H9 (cell line): ENCODE measurements at regions not wholly inside any gene's neighbourhood (a gene's known extent, or its start where the extent isn't known, plus 50 kb on each side); places are given as distances from the start of the nearest gene placed in this dataset.

Experiments
- DNase-seq: peaks from one replicate; pipeline ENCODE4 v3.0.0-alpha.2; 2017
- H2AFZ ChIP-seq: one replicate; pipeline ENCODE4 v1.6.1; 2013; ENCODE audit warnings: mild to moderate bottlenecking, low read length, control low read depth, moderate library complexity
- H2AK5ac ChIP-seq: 2 replicates; pipeline ENCODE4 v1.6.1; 2013; ENCODE audit warnings: low read length, control low read depth, mixed read lengths; ENCODE audit not compliant: insufficient read length
- H2BK120ac ChIP-seq: one replicate; pipeline ENCODE4 v1.6.1; 2013; ENCODE audit warnings: low read depth, mild to moderate bottlenecking, low read length, control low read depth, inconsistent platforms; ENCODE audit not compliant: poor library complexity, severe bottlenecking
- H2BK12ac ChIP-seq: 2 replicates; pipeline ENCODE4 v1.6.1; 2013; ENCODE audit warnings: low read length, control low read depth, mixed read lengths, low read depth; ENCODE audit not compliant: insufficient read length
- H2BK15ac ChIP-seq: 2 replicates; pipeline ENCODE4 v1.6.1; 2013; ENCODE audit warnings: low read depth, low read length, control low read depth
- H2BK20ac ChIP-seq: one replicate; pipeline ENCODE4 v1.6.1; 2013; ENCODE audit warnings: low read depth, mild to moderate bottlenecking, low read length, control low read depth, inconsistent platforms; ENCODE audit not compliant: poor library complexity, severe bottlenecking
- H2BK5ac ChIP-seq: 2 replicates; pipeline ENCODE4 v1.6.1; 2013; ENCODE audit warnings: low read length, control low read depth, mixed read lengths; ENCODE audit not compliant: insufficient read length
- H3K14ac ChIP-seq: 2 replicates; pipeline ENCODE4 v1.6.1; 2013; ENCODE audit warnings: low read length, control low read depth; ENCODE audit not compliant: insufficient read depth
- H3K18ac ChIP-seq: 2 replicates; pipeline ENCODE4 v1.6.1; 2013; ENCODE audit warnings: low read depth, mild to moderate bottlenecking, mixed read lengths, low read length, control low read depth; ENCODE audit not compliant: insufficient read length
- H3K23ac ChIP-seq: 2 replicates; pipeline ENCODE4 v1.6.1; 2013; ENCODE audit warnings: low read length, control low read depth, mixed read lengths, low read depth; ENCODE audit not compliant: insufficient read length
- H3K23me2 ChIP-seq: 2 replicates; pipeline ENCODE4 v1.6.1; 2013; ENCODE audit warnings: low read depth, mild to moderate bottlenecking, mixed read lengths, low read length, control low read depth; ENCODE audit not compliant: insufficient read length, poor library complexity, severe bottlenecking
- H3K27ac ChIP-seq: 2 replicates; pipeline ENCODE4 v1.5.1; 2013; ENCODE audit warnings: low read length, control low read depth, mixed read lengths, low read depth; ENCODE audit not compliant: insufficient read length
- H3K27me3 ChIP-seq: 2 replicates; pipeline ENCODE4 v1.6.1; 2013; ENCODE audit warnings: low read length, control low read depth, inconsistent platforms; ENCODE audit not compliant: insufficient read depth
- H3K4ac ChIP-seq: 2 replicates; pipeline ENCODE4 v1.6.1; 2013; ENCODE audit warnings: low read depth, mild to moderate bottlenecking, control low read depth, inconsistent platforms, low read length, moderate library complexity
- H3K4me1 ChIP-seq: 2 replicates; pipeline ENCODE4 v1.6.1; 2013; ENCODE audit warnings: low read length, control low read depth, inconsistent platforms; ENCODE audit not compliant: insufficient read depth
- H3K4me2 ChIP-seq: 2 replicates; pipeline ENCODE4 v1.6.1; 2013; ENCODE audit warnings: low read length, control low read depth, mixed read lengths; ENCODE audit not compliant: insufficient read length, insufficient read depth
- H3K56ac ChIP-seq: 2 replicates; pipeline ENCODE4 v1.6.1; 2013; ENCODE audit warnings: low read depth, mild to moderate bottlenecking, mixed read lengths, low read length, control low read depth; ENCODE audit not compliant: insufficient read length
- H3K79me1 ChIP-seq: 2 replicates; pipeline ENCODE4 v1.6.1; 2013; ENCODE audit warnings: low read depth, mild to moderate bottlenecking, moderate library complexity, low read length, control low read depth, inconsistent platforms; ENCODE audit not compliant: insufficient read depth, poor library complexity, severe bottlenecking
- H3K79me2 ChIP-seq: 2 replicates; pipeline ENCODE4 v1.6.1; 2013; ENCODE audit warnings: low read length, control low read depth, inconsistent platforms; ENCODE audit not compliant: insufficient read depth
- H3K9ac ChIP-seq: 2 replicates; pipeline ENCODE4 v1.6.1; 2013; ENCODE audit warnings: low read length, control low read depth, mixed read lengths; ENCODE audit not compliant: insufficient read length; ENCODE audit errors: extremely low read depth
- H3K9me3 ChIP-seq: one replicate; pipeline ENCODE4 v1.6.1; 2013; ENCODE audit warnings: low read depth, low read length, inconsistent platforms; ENCODE audit not compliant: control insufficient read depth
- H3T11ph ChIP-seq: one replicate; pipeline ENCODE4 v1.6.1; 2013; ENCODE audit warnings: mild to moderate bottlenecking, low read length, control low read depth, inconsistent platforms
- H4K20me1 ChIP-seq: one replicate; pipeline ENCODE4 v1.6.1; 2013; ENCODE audit not compliant: control insufficient read depth, insufficient read length, insufficient read depth
- H4K5ac ChIP-seq: 2 replicates; pipeline ENCODE4 v1.6.1; 2013; ENCODE audit warnings: low read depth, mild to moderate bottlenecking, mixed read lengths, low read length, control low read depth; ENCODE audit not compliant: insufficient read length
- H4K8ac ChIP-seq: replicated peaks from 2 replicates; pipeline ENCODE4 v1.6.1; 2013; ENCODE audit warnings: low read length, control low read depth, mixed read lengths, low read depth; ENCODE audit not compliant: insufficient read length
- H4K91ac ChIP-seq: 2 replicates; pipeline ENCODE4 v1.6.1; 2013; ENCODE audit warnings: low read depth, mild to moderate bottlenecking, moderate library complexity, mixed read lengths, low read length, control low read depth; ENCODE audit not compliant: insufficient read length
- H3K27ac Mint-ChIP-seq, 3 experiments: 2 replicates in 2 of 3; 3 replicates in 1 of 3; pipeline ENCODE4 v1.8.0; 2020 to 2021; ENCODE audit warnings: mixed read lengths in 3 of 3, mild to moderate bottlenecking in 1 of 3, moderate library complexity in 1 of 3
- H3K27me3 Mint-ChIP-seq: 2 replicates; pipeline ENCODE4 v1.8.0; 2021; ENCODE audit warnings: low read depth, mild to moderate bottlenecking, moderate library complexity, mixed read lengths
- H3K36me3 Mint-ChIP-seq, 3 experiments: 2 replicates in 2 of 3; 3 replicates in 1 of 3; pipeline ENCODE4 v1.8.0; 2020 to 2021; ENCODE audit warnings: low read depth in 3 of 3, mixed read lengths in 3 of 3; ENCODE audit not compliant: insufficient read depth in 1 of 3
- H3K4me1 Mint-ChIP-seq, 2 experiments: 2 replicates each; pipeline ENCODE4 v1.8.0; 2020; ENCODE audit warnings: mixed read lengths in 2 of 2
- H3K4me3 Mint-ChIP-seq, 2 experiments: 2 replicates in 1 of 2; 3 replicates in 1 of 2; pipeline ENCODE4 v1.8.0; 2020 to 2021; ENCODE audit warnings: mild to moderate bottlenecking in 2 of 2, mixed read lengths in 2 of 2, moderate library complexity in 1 of 2
- H3K9me3 Mint-ChIP-seq, 2 experiments: 2 replicates in 1 of 2; 3 replicates in 1 of 2; pipeline ENCODE4 v1.8.0; 2020; ENCODE audit warnings: mild to moderate bottlenecking in 2 of 2, mixed read lengths in 2 of 2, moderate library complexity in 1 of 2
- WGBS: extraction: QIAGEN DNeasy Blood & Tissue Kit; methylation state at CpG from one replicate; pipeline ENCODE4 v1.1.7; 2013; ENCODE audit warnings: missing lambda C conversion rate, low lambda C conversion rate, mixed read lengths; ENCODE audit not compliant: insufficient read length; ENCODE audit errors: extremely low coverage; 5-methylcytosine and 5-hydroxymethylcytosine counted together
- TF ChIP-seq, protein P1 (sequence below): fragments of 200-600 bp; sonication (generic); conservative IDR thresholded peaks from 3 replicates; pipeline ENCODE4 v1.8.0; 2021; ENCODE audit warnings: antibody characterized with exemption, mild to moderate bottlenecking

DNA sequence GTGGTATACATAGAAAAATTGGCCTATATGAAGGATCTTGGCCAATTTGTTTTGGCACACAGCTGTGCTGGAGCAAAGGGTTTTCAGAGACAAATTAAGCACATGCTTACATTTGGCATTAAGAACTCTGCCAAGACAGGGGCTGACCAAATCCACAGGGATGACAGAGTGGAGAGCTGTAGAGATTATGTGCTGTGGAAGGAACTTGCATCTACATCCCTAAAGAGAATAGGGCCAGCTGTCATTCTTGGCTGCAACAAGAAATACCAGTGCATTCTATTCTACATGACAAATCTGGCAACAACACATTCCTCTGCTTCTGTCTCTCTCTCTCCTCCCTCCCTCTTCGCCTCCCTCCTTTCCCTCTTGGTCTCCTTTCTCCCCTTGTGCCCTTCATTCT, 75.6 kb downstream of the POM121L12 start:
- DNase-seq, result no peak
- H3K27me3 ChIP-seq, result no peaks in the 10 kb centered on the region
- H2BK20ac ChIP-seq, result no peak overlapping the region
- H2AK5ac ChIP-seq, result no peak overlapping the region
- no peak overlapping the region for H2BK5ac ChIP-seq
- TF ChIP-seq, protein P1, sequence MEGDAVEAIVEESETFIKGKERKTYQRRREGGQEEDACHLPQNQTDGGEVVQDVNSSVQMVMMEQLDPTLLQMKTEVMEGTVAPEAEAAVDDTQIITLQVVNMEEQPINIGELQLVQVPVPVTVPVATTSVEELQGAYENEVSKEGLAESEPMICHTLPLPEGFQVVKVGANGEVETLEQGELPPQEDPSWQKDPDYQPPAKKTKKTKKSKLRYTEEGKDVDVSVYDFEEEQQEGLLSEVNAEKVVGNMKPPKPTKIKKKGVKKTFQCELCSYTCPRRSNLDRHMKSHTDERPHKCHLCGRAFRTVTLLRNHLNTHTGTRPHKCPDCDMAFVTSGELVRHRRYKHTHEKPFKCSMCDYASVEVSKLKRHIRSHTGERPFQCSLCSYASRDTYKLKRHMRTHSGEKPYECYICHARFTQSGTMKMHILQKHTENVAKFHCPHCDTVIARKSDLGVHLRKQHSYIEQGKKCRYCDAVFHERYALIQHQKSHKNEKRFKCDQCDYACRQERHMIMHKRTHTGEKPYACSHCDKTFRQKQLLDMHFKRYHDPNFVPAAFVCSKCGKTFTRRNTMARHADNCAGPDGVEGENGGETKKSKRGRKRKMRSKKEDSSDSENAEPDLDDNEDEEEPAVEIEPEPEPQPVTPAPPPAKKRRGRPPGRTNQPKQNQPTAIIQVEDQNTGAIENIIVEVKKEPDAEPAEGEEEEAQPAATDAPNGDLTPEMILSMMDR, result no peak
- H4K8ac ChIP-seq, result no peak overlapping the region
- Mint-ChIP-seq H3K4me1 (peaks cover 16 to 18% of the 10 kb centered on the region in 2 experiments), H3K36me3 (no peaks in the 10 kb centered on the region), H3K4me3 (no peak overlapping the region), H3K27ac (no peak overlapping the region), H3K27me3 (no peaks in the 10 kb centered on the region), H3K9me3 (no peaks in the 10 kb centered on the region)
- no peak overlapping the region for H4K5ac ChIP-seq
- H3T11ph ChIP-seq, result no peak overlapping the region
- H3K4me2 ChIP-seq, result no peak overlapping the region
- no peak overlapping the region for H2AFZ ChIP-seq
- H3K4me1 ChIP-seq, result no peaks in the 10 kb centered on the region; the same call in 1 of the 2 replicates
- no peak overlapping the region for H3K14ac ChIP-seq
- H4K91ac ChIP-seq, result no peak overlapping the region
- H3K79me1 ChIP-seq, result no peaks in the 10 kb centered on the region
- no peak overlapping the region for H3K18ac ChIP-seq
- no peak overlapping the region for H3K9ac ChIP-seq
- no peak overlapping the region for H2BK120ac ChIP-seq
- no CpG with 5 or more reads among the region's 1 CpG for WGBS
- H3K79me2 ChIP-seq, result no peaks in the 10 kb centered on the region
- no peak overlapping the region for H3K27ac ChIP-seq
- no peak overlapping the region for H2BK15ac ChIP-seq
- no peak overlapping the region for H2BK12ac ChIP-seq
- no peaks in the 10 kb centered on the region for H3K23me2 ChIP-seq
- no peak overlapping the region for H3K23ac ChIP-seq
- H3K4ac ChIP-seq, result no peak overlapping the region
- H4K20me1 ChIP-seq, result no peaks in the 10 kb centered on the region
- no peak overlapping the region for H3K56ac ChIP-seq
- no peaks in the 10 kb centered on the region for H3K9me3 ChIP-seq
